Astrocyte of the spinal cord (primary cell): ENCODE measurements at regions not wholly inside any gene's neighbourhood (a gene's known extent, or its start where the extent isn't known, plus 50 kb on each side); places are given as distances from the start of the nearest gene placed in this dataset.

ENCODE experiments used
- DNase-seq: peaks from one replicate; pipeline ENCODE4 v3.0.0; 2011; ENCODE audit warnings: low read depth, low spot score
- H3K4me3 ChIP-seq: 2 replicates; pipeline ENCODE4 v1.5.1; 2011; ENCODE audit warnings: low read depth, mild to moderate bottlenecking, low read length, moderate library complexity
- in situ Hi-C: cut with HindIII; loops from 2 replicates; pipeline ENCODE4 v1.10.0; 2017; ENCODE audit warnings: low sequenced_read_pairs
- TF ChIP-seq, protein P1 (sequence below): IDR thresholded peaks from 2 replicates; pipeline ENCODE4 v1.5.1; 2012; ENCODE audit warnings: low read depth, mild to moderate bottlenecking, low read length, inconsistent platforms

DNA sequence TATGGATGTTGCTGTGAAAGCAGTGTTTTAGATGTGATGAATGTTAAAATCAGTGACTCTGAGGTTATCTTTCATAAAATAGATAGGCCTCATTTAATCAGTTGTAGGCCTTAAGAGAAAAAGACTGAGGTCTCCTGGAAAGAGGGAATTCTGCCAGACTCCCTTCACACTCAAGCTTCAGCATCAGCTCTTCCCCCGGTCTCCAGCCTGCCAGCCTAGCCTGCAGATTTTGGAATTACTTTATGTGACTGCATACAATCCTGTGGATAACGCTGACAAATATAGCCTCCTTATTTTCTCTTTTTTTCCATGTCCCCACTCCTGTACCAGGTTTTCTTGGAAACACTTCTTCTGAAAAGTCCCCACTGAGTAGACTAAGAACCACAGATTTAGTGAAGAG lies 510.3 kb downstream of the GBE1 start:
- H3K4me3 ChIP-seq = no peak overlapping the region
- TF ChIP-seq, protein P1, sequence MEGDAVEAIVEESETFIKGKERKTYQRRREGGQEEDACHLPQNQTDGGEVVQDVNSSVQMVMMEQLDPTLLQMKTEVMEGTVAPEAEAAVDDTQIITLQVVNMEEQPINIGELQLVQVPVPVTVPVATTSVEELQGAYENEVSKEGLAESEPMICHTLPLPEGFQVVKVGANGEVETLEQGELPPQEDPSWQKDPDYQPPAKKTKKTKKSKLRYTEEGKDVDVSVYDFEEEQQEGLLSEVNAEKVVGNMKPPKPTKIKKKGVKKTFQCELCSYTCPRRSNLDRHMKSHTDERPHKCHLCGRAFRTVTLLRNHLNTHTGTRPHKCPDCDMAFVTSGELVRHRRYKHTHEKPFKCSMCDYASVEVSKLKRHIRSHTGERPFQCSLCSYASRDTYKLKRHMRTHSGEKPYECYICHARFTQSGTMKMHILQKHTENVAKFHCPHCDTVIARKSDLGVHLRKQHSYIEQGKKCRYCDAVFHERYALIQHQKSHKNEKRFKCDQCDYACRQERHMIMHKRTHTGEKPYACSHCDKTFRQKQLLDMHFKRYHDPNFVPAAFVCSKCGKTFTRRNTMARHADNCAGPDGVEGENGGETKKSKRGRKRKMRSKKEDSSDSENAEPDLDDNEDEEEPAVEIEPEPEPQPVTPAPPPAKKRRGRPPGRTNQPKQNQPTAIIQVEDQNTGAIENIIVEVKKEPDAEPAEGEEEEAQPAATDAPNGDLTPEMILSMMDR = no peak
- DNase-seq = no peak
- in situ Hi-C loops = no loop called here

DNA sequence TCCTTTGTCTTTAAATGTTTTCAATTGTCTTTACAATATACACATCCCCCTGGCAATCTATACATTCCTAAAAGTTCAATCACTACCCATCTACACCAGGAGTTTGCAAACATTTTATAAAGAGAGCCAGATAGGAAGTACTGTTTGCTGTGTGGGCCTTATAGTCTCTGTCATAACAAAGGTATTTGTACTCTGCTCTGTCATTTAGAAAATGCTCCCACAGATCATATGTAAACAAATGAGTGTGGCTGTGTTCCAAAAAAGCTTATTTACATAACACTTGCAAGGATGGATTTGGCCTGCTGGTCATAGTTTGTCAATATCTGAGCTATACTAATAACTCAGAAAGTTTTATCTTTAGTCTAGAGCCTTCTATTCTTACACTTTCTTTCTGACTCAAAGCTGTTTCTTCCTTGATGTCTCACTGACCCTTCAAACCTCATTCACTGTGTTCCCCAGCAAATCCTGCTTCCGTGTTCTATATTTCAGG lies 511.9 kb downstream of the GBE1 start:
- TF ChIP-seq, protein P1 = no peak
- in situ Hi-C loops = no loop called here
- no peak overlapping the region for H3K4me3 ChIP-seq
- peak; percentile 41 for DNase-seq

DNA sequence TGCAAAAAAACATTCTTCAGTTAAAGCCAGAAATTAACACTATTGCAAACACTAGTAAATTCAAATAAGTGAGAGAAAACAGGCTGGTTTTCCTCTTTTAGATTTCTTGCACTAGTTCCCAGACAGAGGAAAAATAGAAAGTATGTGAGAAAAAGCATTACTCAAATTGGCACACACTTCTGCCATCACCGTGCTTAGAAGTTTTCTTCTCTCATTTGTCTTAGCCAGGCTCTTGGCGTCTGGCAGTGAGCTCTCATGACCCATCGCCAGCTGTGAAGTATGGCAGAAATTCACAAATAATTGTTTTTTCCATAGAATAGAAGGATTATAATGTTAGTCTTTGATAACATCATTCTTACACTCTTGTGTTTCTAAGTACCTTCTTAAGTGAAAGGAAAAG lies 515.9 kb downstream of the GBE1 start:
- TF ChIP-seq, protein P1 = no peak
- no peak for DNase-seq
- H3K4me3 ChIP-seq = no peak overlapping the region
- in situ Hi-C loops = no loop called here

- no peak overlapping the region for H3K4me3 ChIP-seq
- TF ChIP-seq, protein P1 = no peak
- in situ Hi-C loops = no loop called here
- DNase-seq = peak; percentile 1
These were observed 516.4 kb downstream of the GBE1 start for GRCh38 chr3:81245043-81245442.

GRCh38 chr3:81244231-81244630 lies 517.2 kb downstream of the GBE1 start:
- no peak for DNase-seq
- in situ Hi-C loops = no loop called here
- TF ChIP-seq, protein P1 = no peak
- no peak overlapping the region for H3K4me3 ChIP-seq

DNA sequence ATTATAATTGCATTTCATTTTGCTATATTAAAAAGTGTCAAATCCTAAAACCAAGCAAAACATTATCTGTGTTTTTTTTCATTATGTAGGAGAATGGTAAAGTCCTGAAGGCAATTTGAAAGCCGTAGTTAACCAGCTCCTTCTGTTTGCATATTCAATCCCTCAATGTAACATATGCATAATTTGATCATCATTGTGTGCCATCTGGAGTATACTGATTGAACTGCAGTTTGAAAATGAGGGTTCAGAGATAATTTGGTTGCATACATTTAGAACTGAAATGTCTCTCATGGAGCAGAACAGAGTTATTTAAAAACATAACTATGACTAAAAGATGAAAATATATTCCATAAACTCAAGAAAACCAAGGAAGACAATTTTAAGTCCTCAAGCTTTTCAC lies 518.6 kb downstream of the GBE1 start:
- peak; percentile 21 for DNase-seq
- H3K4me3 ChIP-seq = no peak overlapping the region
- in situ Hi-C loops = no loop called here
- TF ChIP-seq, protein P1 = peak; percentile 55

DNA sequence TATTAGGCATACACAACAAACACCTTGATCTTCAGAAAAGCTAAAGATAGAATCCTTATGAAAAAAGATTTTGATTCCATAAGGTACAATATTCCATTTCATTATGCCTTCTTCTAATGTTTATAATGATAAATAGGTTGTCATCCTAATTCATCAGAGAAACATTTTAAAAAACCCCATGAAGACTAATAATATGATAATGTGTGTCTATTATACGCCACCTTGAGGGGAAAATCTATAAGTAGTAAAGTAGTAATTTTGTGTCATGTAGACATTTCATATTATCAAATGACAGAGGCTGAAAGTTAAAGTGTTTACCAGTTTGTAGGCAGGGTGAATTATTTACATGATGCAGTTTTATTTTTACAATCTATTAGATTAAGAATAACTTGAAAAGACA lies 524.3 kb downstream of the GBE1 start:
- in situ Hi-C loops = no loop called here
- DNase-seq = no peak
- H3K4me3 ChIP-seq = no peak overlapping the region
- TF ChIP-seq, protein P1 = no peak
